ENCODE measurements at regions not wholly inside any gene's neighbourhood (a gene's known extent, or its start where the extent isn't known, plus 50 kb on each side); places are given as distances from the start of the nearest gene placed in this dataset.

GRCh38 chr4:18733961-18734360 lies 712.4 kb upstream of the LCORL start:
- TF ChIP-seq POU6F1 (CRISPR knock-in tag; IDR thresholded peaks at IDR 0.05; ENCODE audit: borderline replicate concordance, low read depth) (no peak), CREB5 (CRISPR knock-in tag; IDR thresholded peaks at IDR 0.05; ENCODE audit: low read depth) (no peak)

Measured in SK-N-SH treated with all-trans-retinoic acid at 6 μM for 48 hours (cell line).